ENCODE measurements at regions not wholly inside any gene's neighbourhood (a gene's known extent, or its start where the extent isn't known, plus 50 kb on each side); places are given as distances from the start of the nearest gene placed in this dataset.

DNA sequence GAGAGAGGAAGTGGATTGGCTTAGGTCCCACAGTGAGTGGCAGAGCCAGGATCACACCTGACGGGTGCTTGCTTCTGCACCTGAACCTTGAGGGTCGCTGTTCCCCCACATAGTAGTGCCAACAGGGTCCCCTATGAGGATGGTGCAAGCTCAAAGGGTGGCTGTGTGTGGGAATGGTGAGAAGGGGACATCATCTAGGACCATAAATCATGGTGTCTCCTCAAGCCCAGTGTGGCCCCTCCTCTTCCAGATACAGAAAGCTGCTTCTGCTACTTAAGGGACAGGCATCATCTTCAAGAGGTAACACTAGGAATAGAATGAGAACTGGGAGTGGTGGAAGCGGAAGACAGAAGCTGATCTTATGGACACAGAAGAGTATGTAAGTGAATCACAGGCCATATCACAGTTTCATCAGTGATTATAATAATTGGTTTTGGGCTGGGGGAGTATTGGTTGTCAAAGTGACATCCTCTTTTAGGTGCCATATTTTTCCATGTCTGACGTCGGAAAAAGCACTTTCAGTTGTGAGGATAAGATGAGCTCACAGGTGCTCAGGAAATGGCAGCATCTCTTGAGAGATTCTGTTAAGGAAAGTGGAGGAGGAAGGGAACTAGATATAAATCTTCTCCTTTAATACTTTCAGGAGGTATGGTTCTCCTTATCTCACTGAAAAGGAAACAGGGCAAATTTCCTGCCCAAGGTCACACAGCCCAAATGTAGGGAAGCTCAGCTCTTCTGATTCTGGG lies 83.2 kb upstream of the HNF1B start:
- POLR2A ChIA-PET (ENCODE audit: low non-redundant PET), result no interaction called here
- BruUV-seq (replicated peaks), result no TSS peak
- intact Hi-C loops (cut with micrococcal nuclease; ENCODE audit: unreplicated experiment), result no loop called here

DNA sequence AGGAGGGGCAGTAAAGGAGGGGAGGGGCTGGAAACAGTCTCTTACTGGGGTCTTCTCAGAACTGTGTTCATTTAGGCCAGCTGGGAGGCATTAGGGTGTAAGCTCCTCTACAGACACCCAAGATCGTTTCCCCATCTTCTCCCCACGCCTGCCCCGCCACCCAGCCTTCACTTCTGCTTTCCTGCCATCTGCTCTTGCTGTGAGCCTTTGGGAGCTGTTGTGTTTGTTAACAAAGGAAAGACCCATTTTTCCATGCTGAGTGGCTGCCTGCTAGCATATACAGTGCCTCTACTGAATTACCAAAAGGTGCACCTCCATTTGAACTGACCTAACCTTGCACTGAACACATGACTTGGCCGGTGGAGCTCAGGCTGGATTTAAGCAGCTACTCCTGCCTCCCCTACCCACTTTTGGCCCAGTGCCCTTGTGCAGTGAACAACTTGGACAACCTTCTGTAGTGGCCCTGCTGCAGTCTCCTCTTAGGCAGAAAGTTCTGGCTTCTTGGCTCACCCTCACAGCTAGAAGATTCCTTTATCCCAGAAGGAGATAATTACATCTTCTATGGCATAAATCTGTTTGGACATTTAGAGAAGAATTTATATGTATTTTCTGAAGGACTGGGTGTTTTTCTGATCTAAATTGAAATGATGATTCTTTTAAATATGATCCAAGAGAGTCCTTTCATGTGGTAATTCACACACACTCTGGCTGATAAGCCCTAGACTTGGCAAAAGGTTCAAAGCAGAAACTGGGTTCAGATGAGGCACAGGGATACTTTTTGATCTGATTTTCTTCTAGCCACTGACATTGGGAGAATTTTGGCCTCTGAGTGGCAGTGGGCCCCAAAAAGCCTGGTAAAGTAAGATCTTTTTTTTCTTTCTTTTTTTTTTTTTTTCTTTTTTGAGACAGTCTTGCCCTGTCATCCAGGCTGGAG lies 81.9 kb upstream of the HNF1B start:
- H3K4me1 ChIP-seq (ENCODE audit: insufficient read depth, low read length, poor library complexity, severe bottlenecking), result no peaks in the 10 kb centered on the region
- BruUV-seq (replicated peaks), result no TSS peak
- no peaks in the 10 kb centered on the region for H3K27me3 ChIP-seq (replicated peaks; ENCODE audit: insufficient read depth, low read depth, low read length, poor library complexity)
- POLR2A ChIA-PET (ENCODE audit: low non-redundant PET), result no interaction called here
- TF ChIP-seq, protein P1, sequence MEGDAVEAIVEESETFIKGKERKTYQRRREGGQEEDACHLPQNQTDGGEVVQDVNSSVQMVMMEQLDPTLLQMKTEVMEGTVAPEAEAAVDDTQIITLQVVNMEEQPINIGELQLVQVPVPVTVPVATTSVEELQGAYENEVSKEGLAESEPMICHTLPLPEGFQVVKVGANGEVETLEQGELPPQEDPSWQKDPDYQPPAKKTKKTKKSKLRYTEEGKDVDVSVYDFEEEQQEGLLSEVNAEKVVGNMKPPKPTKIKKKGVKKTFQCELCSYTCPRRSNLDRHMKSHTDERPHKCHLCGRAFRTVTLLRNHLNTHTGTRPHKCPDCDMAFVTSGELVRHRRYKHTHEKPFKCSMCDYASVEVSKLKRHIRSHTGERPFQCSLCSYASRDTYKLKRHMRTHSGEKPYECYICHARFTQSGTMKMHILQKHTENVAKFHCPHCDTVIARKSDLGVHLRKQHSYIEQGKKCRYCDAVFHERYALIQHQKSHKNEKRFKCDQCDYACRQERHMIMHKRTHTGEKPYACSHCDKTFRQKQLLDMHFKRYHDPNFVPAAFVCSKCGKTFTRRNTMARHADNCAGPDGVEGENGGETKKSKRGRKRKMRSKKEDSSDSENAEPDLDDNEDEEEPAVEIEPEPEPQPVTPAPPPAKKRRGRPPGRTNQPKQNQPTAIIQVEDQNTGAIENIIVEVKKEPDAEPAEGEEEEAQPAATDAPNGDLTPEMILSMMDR (conservative IDR thresholded peaks at IDR 0.05; ENCODE audit: low read depth, low read length), result no peak
- TF ChIP-seq EZH2 (IDR thresholded peaks at IDR 0.05; ENCODE audit: borderline replicate concordance, low read depth, low read length, poor library complexity, severe bottlenecking), result no peak
- DNase-seq (ENCODE audit: low spot score), result no peak
- H3K4me3 ChIP-seq (ENCODE audit: low read depth, low read length, poor library complexity, severe bottlenecking), result no peak overlapping the region
- intact Hi-C loops (cut with micrococcal nuclease; ENCODE audit: unreplicated experiment), result no loop called here
- no peaks in the 10 kb centered on the region for H3K36me3 ChIP-seq (ENCODE audit: insufficient read depth, low read length, poor library complexity, severe bottlenecking)
- H3K27ac ChIP-seq (ENCODE audit: low read depth, low read length, poor library complexity, severe bottlenecking), result no peak overlapping the region
- no peaks in the 10 kb centered on the region for H3K9me3 ChIP-seq (ENCODE audit: low read depth, low read length, poor library complexity, severe bottlenecking)
- CTCF ChIA-PET, result no interaction called here

More for the DNA sequence above, 83.2 kb upstream of the HNF1B start:
- CTCF ChIA-PET, result no interaction called here
- no peaks in the 10 kb centered on the region for H3K4me1 ChIP-seq (ENCODE audit: insufficient read depth, low read length, poor library complexity, severe bottlenecking)
- no peak for DNase-seq (ENCODE audit: low spot score)
- TF ChIP-seq, protein P1 (conservative IDR thresholded peaks at IDR 0.05; ENCODE audit: low read depth, low read length), result no peak
- TF ChIP-seq EZH2 (IDR thresholded peaks at IDR 0.05; ENCODE audit: borderline replicate concordance, low read depth, low read length, poor library complexity, severe bottlenecking), result no peak
- no peaks in the 10 kb centered on the region for H3K27me3 ChIP-seq (replicated peaks; ENCODE audit: insufficient read depth, low read depth, low read length, poor library complexity)
- H3K4me3 ChIP-seq (ENCODE audit: low read depth, low read length, poor library complexity, severe bottlenecking), result no peak overlapping the region
- no peaks in the 10 kb centered on the region for H3K36me3 ChIP-seq (ENCODE audit: insufficient read depth, low read length, poor library complexity, severe bottlenecking)
- no peaks in the 10 kb centered on the region for H3K9me3 ChIP-seq (ENCODE audit: low read depth, low read length, poor library complexity, severe bottlenecking)
- no peak overlapping the region for H3K27ac ChIP-seq (ENCODE audit: low read depth, low read length, poor library complexity, severe bottlenecking)

DNA sequence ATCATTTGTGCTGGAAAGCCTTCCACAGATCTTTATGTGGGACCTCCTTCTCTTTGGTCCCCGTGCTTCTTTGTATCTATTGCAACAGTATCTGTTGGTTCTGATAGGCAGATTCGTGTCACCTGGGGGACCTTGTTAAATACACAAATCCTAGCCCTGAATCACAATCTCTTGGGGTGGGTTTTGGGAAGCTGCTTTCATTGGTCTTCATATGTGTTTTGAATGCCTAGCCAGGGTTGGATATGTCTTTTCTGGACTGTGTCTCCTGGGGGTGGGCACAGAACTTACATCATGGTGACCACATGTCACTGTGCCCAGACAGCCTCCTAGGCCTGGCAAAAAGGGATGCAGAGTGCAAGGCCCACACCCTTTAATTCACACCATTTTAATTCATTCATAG lies 81.0 kb upstream of the HNF1B start:
- no TSS peak for BruUV-seq (replicated peaks)
- no peak overlapping the region for H3K27ac ChIP-seq (ENCODE audit: low read depth, low read length, poor library complexity, severe bottlenecking)
- DNase-seq (ENCODE audit: low spot score), result no peak
- CTCF ChIA-PET, result no interaction called here
- H3K27me3 ChIP-seq (replicated peaks; ENCODE audit: insufficient read depth, low read depth, low read length, poor library complexity), result no peaks in the 10 kb centered on the region
- H3K4me1 ChIP-seq (ENCODE audit: insufficient read depth, low read length, poor library complexity, severe bottlenecking), result no peaks in the 10 kb centered on the region
- no peak overlapping the region for H3K4me3 ChIP-seq (ENCODE audit: low read depth, low read length, poor library complexity, severe bottlenecking)
- H3K9me3 ChIP-seq (ENCODE audit: low read depth, low read length, poor library complexity, severe bottlenecking), result no peaks in the 10 kb centered on the region
- no peaks in the 10 kb centered on the region for H3K36me3 ChIP-seq (ENCODE audit: insufficient read depth, low read length, poor library complexity, severe bottlenecking)
- POLR2A ChIA-PET (ENCODE audit: low non-redundant PET), result no interaction called here
- intact Hi-C loops (cut with micrococcal nuclease; ENCODE audit: unreplicated experiment), result no loop called here
- TF ChIP-seq, protein P1 (conservative IDR thresholded peaks at IDR 0.05; ENCODE audit: low read depth, low read length), result no peak
- no peak for TF ChIP-seq EZH2 (IDR thresholded peaks at IDR 0.05; ENCODE audit: borderline replicate concordance, low read depth, low read length, poor library complexity, severe bottlenecking)

Data from A673 (cell line).